Neural progenitor cell (in vitro differentiated cells): ENCODE measurements at regions not wholly inside any gene's neighbourhood (a gene's known extent, or its start where the extent isn't known, plus 50 kb on each side); places are given as distances from the start of the nearest gene placed in this dataset.

ENCODE experiments used
- EZH2 ChIP-seq: fragments of 200-600 bp; sonication (generic); IDR thresholded peaks from 2 replicates; pipeline ENCODE4 v1.6.1; 2017; ENCODE audit warnings: antibody characterized with exemption, mild to moderate bottlenecking, moderate library complexity
- EZH2phosphoT487 ChIP-seq: fragments of 200-600 bp; sonication (generic); IDR thresholded peaks from 2 replicates; pipeline ENCODE4 v1.6.1; 2017; ENCODE audit warnings: antibody characterized with exemption
- TF ChIP-seq, protein P1 (sequence below): fragments of 200-600 bp; sonication (generic); IDR thresholded peaks from 2 replicates; pipeline ENCODE4 v1.5.1; 2017; ENCODE audit warnings: antibody characterized with exemption, mild to moderate bottlenecking

DNA sequence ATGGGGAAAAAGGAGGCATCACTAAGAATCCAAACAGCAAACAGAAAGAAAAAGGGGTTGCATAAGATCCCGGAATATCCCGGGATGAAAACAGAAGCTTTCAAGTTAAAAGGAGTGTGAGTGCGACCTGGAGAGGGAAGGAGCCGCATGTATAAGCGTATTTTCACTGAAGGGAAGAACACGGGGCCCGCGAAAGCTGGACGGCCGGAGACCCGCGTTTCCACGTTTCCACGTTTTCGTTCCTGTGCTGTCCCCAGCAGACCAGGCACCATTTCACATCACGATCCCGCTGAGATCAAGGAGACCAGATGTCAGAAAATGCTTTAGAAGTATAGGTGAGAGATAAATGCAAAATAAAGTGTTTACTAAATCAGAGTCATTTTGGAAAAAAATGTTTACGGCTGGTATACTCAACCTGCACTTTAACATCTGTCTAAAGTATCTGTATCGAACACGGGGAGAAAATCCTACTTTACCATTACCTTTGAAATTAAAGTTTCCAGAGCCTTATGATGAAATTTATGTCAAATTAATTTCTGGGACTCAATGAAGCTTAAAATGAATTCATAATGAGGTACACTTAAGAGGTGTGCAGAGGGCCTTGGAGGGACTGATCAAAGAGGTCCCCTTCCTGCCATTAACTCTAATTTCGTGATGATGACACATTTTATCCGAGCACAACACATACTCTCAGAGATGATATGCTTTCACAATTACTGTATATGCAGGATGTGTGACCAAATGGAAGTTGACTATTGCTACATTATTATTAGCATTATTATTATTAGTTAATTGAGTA lies 71.0 kb upstream of the SALL3 start:
- TF ChIP-seq, protein P1, sequence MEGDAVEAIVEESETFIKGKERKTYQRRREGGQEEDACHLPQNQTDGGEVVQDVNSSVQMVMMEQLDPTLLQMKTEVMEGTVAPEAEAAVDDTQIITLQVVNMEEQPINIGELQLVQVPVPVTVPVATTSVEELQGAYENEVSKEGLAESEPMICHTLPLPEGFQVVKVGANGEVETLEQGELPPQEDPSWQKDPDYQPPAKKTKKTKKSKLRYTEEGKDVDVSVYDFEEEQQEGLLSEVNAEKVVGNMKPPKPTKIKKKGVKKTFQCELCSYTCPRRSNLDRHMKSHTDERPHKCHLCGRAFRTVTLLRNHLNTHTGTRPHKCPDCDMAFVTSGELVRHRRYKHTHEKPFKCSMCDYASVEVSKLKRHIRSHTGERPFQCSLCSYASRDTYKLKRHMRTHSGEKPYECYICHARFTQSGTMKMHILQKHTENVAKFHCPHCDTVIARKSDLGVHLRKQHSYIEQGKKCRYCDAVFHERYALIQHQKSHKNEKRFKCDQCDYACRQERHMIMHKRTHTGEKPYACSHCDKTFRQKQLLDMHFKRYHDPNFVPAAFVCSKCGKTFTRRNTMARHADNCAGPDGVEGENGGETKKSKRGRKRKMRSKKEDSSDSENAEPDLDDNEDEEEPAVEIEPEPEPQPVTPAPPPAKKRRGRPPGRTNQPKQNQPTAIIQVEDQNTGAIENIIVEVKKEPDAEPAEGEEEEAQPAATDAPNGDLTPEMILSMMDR: no peak
- no peak for TF ChIP-seq EZH2
- no peak for TF ChIP-seq EZH2phosphoT487
